ENCODE measurements at regions not wholly inside any gene's neighbourhood (a gene's known extent, or its start where the extent isn't known, plus 50 kb on each side); places are given as distances from the start of the nearest gene placed in this dataset.

- TF ChIP-seq POLR2A (IDR thresholded peaks at IDR 0.05), result no peak
- no peak for TF ChIP-seq CTCF (IDR thresholded peaks at IDR 0.05)
Observed at GRCh38 chr2:104570259-104570658, 283.7 kb upstream of the POU3F3 start.
